Uterus (tissue), 2 donors: ENCODE measurements at regions not wholly inside any gene's neighbourhood (a gene's known extent, or its start where the extent isn't known, plus 50 kb on each side); places are given as distances from the start of the nearest gene placed in this dataset.

Experiments
- POLR2A ChIP-seq, 2 donors: fragments of 450-650 bp; IDR thresholded peaks; one replicate each; pipeline ENCODE4 v1.6.1; 2016; ENCODE audit warnings: antibody characterized with exemption in 2 of 2, mild to moderate bottlenecking in 1 of 2, moderate library complexity in 1 of 2
- TF ChIP-seq, protein P1 (sequence below), 4 experiments: fragments of 200-600 bp in 2 of 4; fragments of 450-650 bp in 2 of 4; sonication (generic) in 2 of 4; IDR thresholded peaks; one replicate each; pipeline ENCODE4 v1.5.1; 2016 to 2019; ENCODE audit warnings: antibody characterized with exemption in 4 of 4, mild to moderate bottlenecking in 2 of 4, moderate library complexity in 1 of 4

DNA sequence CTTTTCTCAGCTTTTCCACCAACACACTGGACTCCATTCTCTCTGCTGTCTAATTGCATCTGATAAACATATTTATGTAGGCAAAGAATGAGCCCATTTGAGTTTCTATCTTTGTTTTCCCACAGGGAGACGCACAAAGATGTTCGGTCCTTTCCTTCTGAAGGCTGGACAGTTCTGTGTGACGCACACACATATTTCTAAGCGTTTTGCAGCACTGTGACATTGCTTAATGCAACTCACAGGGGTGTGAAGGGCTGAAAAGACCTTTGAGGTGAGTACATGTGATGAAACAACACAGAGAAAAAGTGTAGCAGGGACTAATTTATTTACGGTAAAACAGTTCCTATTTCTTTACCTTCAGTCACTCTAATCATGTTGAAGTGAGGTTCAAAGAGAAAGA lies 323.1 kb upstream of the RUNX1 start:
- no peak for TF ChIP-seq POLR2A (IDR thresholded peaks at IDR 0.05)
- TF ChIP-seq, protein P1, sequence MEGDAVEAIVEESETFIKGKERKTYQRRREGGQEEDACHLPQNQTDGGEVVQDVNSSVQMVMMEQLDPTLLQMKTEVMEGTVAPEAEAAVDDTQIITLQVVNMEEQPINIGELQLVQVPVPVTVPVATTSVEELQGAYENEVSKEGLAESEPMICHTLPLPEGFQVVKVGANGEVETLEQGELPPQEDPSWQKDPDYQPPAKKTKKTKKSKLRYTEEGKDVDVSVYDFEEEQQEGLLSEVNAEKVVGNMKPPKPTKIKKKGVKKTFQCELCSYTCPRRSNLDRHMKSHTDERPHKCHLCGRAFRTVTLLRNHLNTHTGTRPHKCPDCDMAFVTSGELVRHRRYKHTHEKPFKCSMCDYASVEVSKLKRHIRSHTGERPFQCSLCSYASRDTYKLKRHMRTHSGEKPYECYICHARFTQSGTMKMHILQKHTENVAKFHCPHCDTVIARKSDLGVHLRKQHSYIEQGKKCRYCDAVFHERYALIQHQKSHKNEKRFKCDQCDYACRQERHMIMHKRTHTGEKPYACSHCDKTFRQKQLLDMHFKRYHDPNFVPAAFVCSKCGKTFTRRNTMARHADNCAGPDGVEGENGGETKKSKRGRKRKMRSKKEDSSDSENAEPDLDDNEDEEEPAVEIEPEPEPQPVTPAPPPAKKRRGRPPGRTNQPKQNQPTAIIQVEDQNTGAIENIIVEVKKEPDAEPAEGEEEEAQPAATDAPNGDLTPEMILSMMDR (IDR thresholded peaks at IDR 0.05) = no peak
